HepG2 (cell line): ENCODE measurements at regions not wholly inside any gene's neighbourhood (a gene's known extent, or its start where the extent isn't known, plus 50 kb on each side); places are given as distances from the start of the nearest gene placed in this dataset.

ENCODE experiments used
- ATAC-seq: fragments of 200-7000 bp; cut with Tn5 transposase; 3 replicates; pipeline ENCODE4 v1.9.1; 2020; ENCODE audit warnings: mild to moderate bottlenecking, moderate library complexity
- BruUV-seq: library from RNA; stranded (reverse); fragments of 400-500 nt; replicated peaks from 2 replicates; lab custom pipeline; 2021; lab: Mats Ljungman, UMichigan
- CTCF ChIA-PET: fragments of 300-600 bp; formaldehyde crosslinking; extraction: SDS; loops from one replicate; lab custom pipeline; 2021; ENCODE audit warnings: low total read pairs, inconsistent platforms, low intra/inter-chr PET ratio; lab: Yijun Ruan, JAX
- POLR2A ChIA-PET: fragments of 350-600 bp; sonication (Branson Sonifier 250); formaldehyde crosslinking; loops from one replicate; lab custom pipeline; 2020; ENCODE audit warnings: antibody characterized with exemption, inconsistent platforms; lab: Yijun Ruan, JAX
- DNase-seq: peaks from one replicate; pipeline ENCODE4 v3.0.0-alpha.2; 2015; ENCODE audit warnings: low spot score
- FAIRE-seq: peaks from 3 replicates; lab custom pipeline; 2011; peaks lifted over from hg19 to GRCh38; lab: Jason Lieb, UNC
- H2AFZ ChIP-seq: one replicate; pipeline ENCODE4 v1.6.1; 2011; ENCODE audit warnings: low read length, inconsistent platforms
- H3K27ac ChIP-seq: fragments of 300-600 bp; 3 replicates; pipeline ENCODE4 v1.8.0; 2011; ENCODE audit warnings: mixed run types, mild to moderate bottlenecking, mixed read lengths, low read length, inconsistent platforms; ENCODE audit not compliant: insufficient read depth; ENCODE audit errors: extremely low read length
- H3K27me3 ChIP-seq, 2 experiments: fragments of 200-600 bp in 1 of 2; 2 replicates in 1 of 2; 3 replicates in 1 of 2; pipeline versions ENCODE4 v1.6.0 to v1.8.0; 2011; ENCODE audit warnings: low read length in 2 of 2, mild to moderate bottlenecking in 2 of 2, moderate library complexity in 2 of 2, inconsistent platforms in 1 of 2; ENCODE audit not compliant: insufficient read depth in 2 of 2, control insufficient read depth in 1 of 2
- H3K36me3 ChIP-seq, 2 experiments: fragments of 200-600 bp in 1 of 2; replicated peaks in 1 of 2; 2 replicates in 1 of 2; 3 replicates in 1 of 2; pipeline versions ENCODE4 v1.5.1 to v1.8.0; 2011; ENCODE audit warnings: low read length in 2 of 2, inconsistent platforms in 1 of 2; ENCODE audit not compliant: insufficient read depth in 2 of 2, control insufficient read depth in 1 of 2
- H3K4me1 ChIP-seq: 2 replicates; pipeline ENCODE4 v1.5.1; 2012; ENCODE audit warnings: low read length, inconsistent platforms; ENCODE audit not compliant: insufficient read depth
- H3K4me2 ChIP-seq: 2 replicates; pipeline ENCODE4 v1.6.0; 2011; ENCODE audit warnings: low read depth, low read length, inconsistent platforms
- H3K4me3 ChIP-seq, 3 experiments: fragments of 200-600 bp in 1 of 3; sonication (generic), shearing (Covaris generic) in 1 of 3; replicated peaks in 1 of 3; 2 replicates each; pipeline ENCODE4 v1.5.1; 2011 to 2016; ENCODE audit warnings: low read length in 3 of 3, inconsistent platforms in 2 of 3, low read depth in 2 of 3, mild to moderate bottlenecking in 2 of 3, control low read depth in 1 of 3, mixed read lengths in 1 of 3; ENCODE audit not compliant: insufficient read depth in 1 of 3
- H3K79me2 ChIP-seq: one replicate; pipeline ENCODE4 v1.6.1; 2011; ENCODE audit warnings: low read length, inconsistent platforms; ENCODE audit not compliant: insufficient read depth
- H3K9ac ChIP-seq: 2 replicates; pipeline ENCODE4 v1.6.0; 2011; ENCODE audit warnings: mild to moderate bottlenecking, low read depth, low read length, inconsistent platforms; ENCODE audit not compliant: insufficient read depth
- H3K9me3 ChIP-seq: 2 replicates; pipeline ENCODE4 v1.5.1; 2012; ENCODE audit warnings: mild to moderate bottlenecking, low read length
- H4K20me1 ChIP-seq: 2 replicates; pipeline ENCODE4 v1.6.0; 2011; ENCODE audit warnings: inconsistent platforms, mild to moderate bottlenecking, low read length, moderate library complexity; ENCODE audit not compliant: insufficient read depth
- CENPX ChIP-seq: sonication (generic); formaldehyde crosslinking; IDR thresholded peaks from 2 replicates; pipeline ENCODE4 v1.9.0; 2021; ENCODE audit warnings: mild to moderate bottlenecking, missing genetic modification reagents, moderate library complexity
- CHD4 ChIP-seq: fragments of 200-600 bp; sonication (generic); IDR thresholded peaks from 2 replicates; pipeline ENCODE4 v1.7.0; 2017; ENCODE audit warnings: mild to moderate bottlenecking, low read length, borderline replicate concordance
- KLF11 ChIP-seq: IDR thresholded peaks from 2 replicates; pipeline ENCODE4 v1.6.1; 2016; ENCODE audit warnings: missing compliant biosample characterization
- NFKBIZ ChIP-seq: IDR thresholded peaks from 2 replicates; pipeline ENCODE4 v1.6.1; 2018; ENCODE audit warnings: missing genetic modification reagents, missing compliant biosample characterization
- NR2F6 ChIP-seq, 2 experiments: IDR thresholded peaks; 2 replicates each; pipeline ENCODE4 v1.6.1; 2016; ENCODE audit warnings: antibody characterized with exemption in 1 of 2, mild to moderate bottlenecking in 1 of 2
- PRDM4 ChIP-seq: sonication (generic); formaldehyde crosslinking; IDR thresholded peaks from 2 replicates; pipeline ENCODE4 v1.9.0; 2021; ENCODE audit warnings: missing genetic modification reagents, borderline replicate concordance
- ZNF569 ChIP-seq: sonication (generic); formaldehyde crosslinking; IDR thresholded peaks from 2 replicates; pipeline ENCODE4 v1.5.0; 2020; ENCODE audit warnings: mild to moderate bottlenecking, missing genetic modification reagents, moderate library complexity, borderline replicate concordance
- ZNF687 ChIP-seq: sonication (generic); formaldehyde crosslinking; IDR thresholded peaks from 2 replicates; pipeline ENCODE4 v1.5.1; 2020; ENCODE audit warnings: mild to moderate bottlenecking, missing genetic modification reagents, moderate library complexity
- ZNF710 ChIP-seq: sonication (generic); formaldehyde crosslinking; IDR thresholded peaks from 2 replicates; pipeline ENCODE4 v1.5.0; 2020; ENCODE audit warnings: mild to moderate bottlenecking, missing genetic modification reagents, borderline replicate concordance
- ZNF83 ChIP-seq: sonication (generic); formaldehyde crosslinking; IDR thresholded peaks from 2 replicates; pipeline ENCODE4 v1.4.0; 2020; ENCODE audit warnings: missing genetic modification reagents, mild to moderate bottlenecking, borderline replicate concordance
- WGBS: methylation state at CpG from one replicate; pipeline ENCODE4 v1.1.6; 2017; ENCODE audit warnings: low lambda C conversion rate; 5-methylcytosine and 5-hydroxymethylcytosine counted together
- in situ Hi-C: cut with HindIII; loops from 2 replicates; pipeline ENCODE4 v1.10.0; 2017; ENCODE audit warnings: low pct_unique_long_range_greater_than_20kb; ENCODE audit not compliant: extremely low pct_ligation_motif_present
- intact Hi-C: fragments of 100-400 bp; cut with micrococcal nuclease; formaldehyde crosslinking; loops from one replicate; pipeline ENCODE4 v1.10.0; 2022; ENCODE audit not compliant: unreplicated experiment
- TF ChIP-seq, protein P1 (sequence below): IDR thresholded peaks from 2 replicates; pipeline ENCODE4 v1.6.1; 2012; ENCODE audit warnings: low read depth, low read length, improper control_type of control experiment

- TF ChIP-seq ZNF687 (CRISPR knock-in tag) (no peak), ZNF710 (CRISPR knock-in tag) (no peak)
Measured at GRCh38 chr6:154621686-154622085, 111.2 kb upstream of the CNKSR3 start (continued).

GRCh38 chr6:154622618-154623336, 110.4 kb upstream of the SCAF8 start:
- no peak overlapping the region for H3K27ac ChIP-seq
- H3K4me2 ChIP-seq = no peak overlapping the region
- in situ Hi-C loops = no loop called here
- H3K79me2 ChIP-seq = no peaks in the 10 kb centered on the region
- no peaks in the 10 kb centered on the region for H4K20me1 ChIP-seq
- H3K4me3 ChIP-seq = no peak overlapping the region
- 27% methylated on average over 3 of the region's 3 CpGs for WGBS
- no peak overlapping the region for H3K9ac ChIP-seq
- H3K27me3 ChIP-seq = no peaks in the 10 kb centered on the region
- intact Hi-C loops = no loop called here
- no peaks in the 10 kb centered on the region for H3K4me1 ChIP-seq
- H3K36me3 ChIP-seq = no peaks in the 10 kb centered on the region
- ChIA-PET POLR2A (no interaction called here), CTCF (no interaction called here)
- H3K9me3 ChIP-seq = no peaks in the 10 kb centered on the region
- FAIRE-seq = no peak
- ATAC-seq = no peak
- TF ChIP-seq NFKBIZ (CRISPR knock-in tag) = no peak
- TF ChIP-seq, protein P1, sequence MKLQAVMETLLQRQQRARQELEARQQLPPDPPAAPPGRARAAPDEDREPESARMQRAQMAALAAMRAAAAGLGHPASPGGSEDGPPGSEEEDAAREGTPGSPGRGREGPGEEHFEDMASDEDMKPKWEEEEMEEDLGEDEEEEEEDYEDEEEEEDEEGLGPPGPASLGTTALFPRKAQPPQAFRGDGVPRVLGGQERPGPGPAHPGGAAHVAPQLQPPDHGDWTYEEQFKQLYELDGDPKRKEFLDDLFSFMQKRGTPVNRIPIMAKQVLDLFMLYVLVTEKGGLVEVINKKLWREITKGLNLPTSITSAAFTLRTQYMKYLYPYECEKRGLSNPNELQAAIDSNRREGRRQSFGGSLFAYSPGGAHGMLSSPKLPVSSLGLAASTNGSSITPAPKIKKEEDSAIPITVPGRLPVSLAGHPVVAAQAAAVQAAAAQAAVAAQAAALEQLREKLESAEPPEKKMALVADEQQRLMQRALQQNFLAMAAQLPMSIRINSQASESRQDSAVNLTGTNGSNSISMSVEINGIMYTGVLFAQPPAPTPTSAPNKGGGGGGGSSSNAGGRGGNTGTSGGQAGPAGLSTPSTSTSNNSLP = no peak
- no peak for TF ChIP-seq CENPX (CRISPR knock-in tag)
- no peak for TF ChIP-seq ZNF83 (CRISPR knock-in tag)
- no peak for TF ChIP-seq NR2F6 (IDR thresholded peaks at IDR 0.05)
- TF ChIP-seq NR2F6 (CRISPR knock-in tag; IDR thresholded peaks at IDR 0.05) = no peak
- TF ChIP-seq PRDM4 (CRISPR knock-in tag) = no peak
- TF ChIP-seq CHD4 = no peak
- TF ChIP-seq KLF11 (CRISPR knock-in tag) = no peak
- TF ChIP-seq ZNF569 (CRISPR knock-in tag) = no peak
- DNase-seq = no peak
- no TSS peak for BruUV-seq
- H2AFZ ChIP-seq = no peak overlapping the region
